Limb (tissue), 2 donors: ENCODE measurements at regions not wholly inside any gene's neighbourhood (a gene's known extent, or its start where the extent isn't known, plus 50 kb on each side); places are given as distances from the start of the nearest gene placed in this dataset.

Source experiments
- DNase-seq, 2 donors: peaks; one replicate each; pipeline ENCODE4 v3.0.0-alpha.2; 2016; ENCODE audit errors: extremely low spot score in 2 of 2

- DNase-seq = no peak
These were observed 147.5 kb downstream of the ERMARD start for GRCh38 chr6:169898788-169899480.

DNA sequence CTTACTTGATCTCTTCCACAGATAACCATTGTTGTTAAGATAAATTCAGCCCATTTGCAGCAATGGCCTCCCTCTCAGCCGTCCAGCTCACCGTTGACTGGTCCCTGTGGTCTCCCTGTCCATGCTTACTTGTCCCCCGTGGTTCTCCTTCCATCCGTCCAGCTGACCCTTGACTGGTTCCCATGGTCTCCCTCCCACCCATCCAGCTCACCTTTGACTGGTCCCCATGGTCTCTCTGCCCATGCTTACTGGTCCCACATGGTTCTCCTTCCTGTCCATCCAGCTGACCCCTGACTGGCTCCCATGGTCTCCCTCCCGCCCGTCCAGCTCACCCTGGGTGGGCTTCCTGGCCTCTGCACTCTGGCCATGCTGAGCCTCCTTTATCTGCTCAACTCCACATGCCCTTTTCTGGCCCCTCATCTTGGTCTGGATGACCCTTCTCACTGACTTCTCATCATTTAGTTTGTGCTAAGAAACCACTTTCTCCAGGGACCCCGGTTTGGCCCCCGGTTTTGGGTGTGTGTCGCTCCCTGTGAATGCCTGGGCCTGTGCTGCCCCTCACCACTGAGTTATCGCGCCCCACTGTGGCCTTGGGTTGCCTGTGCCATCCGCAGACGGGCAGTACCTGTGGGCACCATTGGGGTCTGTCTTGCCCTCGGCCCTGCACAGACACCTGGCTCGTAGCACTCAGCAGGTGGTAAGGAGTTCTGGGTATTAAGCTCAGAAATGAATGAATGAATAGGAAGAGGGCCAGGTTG is 146.4 kb downstream of the ERMARD start:
- no peak for DNase-seq

DNA sequence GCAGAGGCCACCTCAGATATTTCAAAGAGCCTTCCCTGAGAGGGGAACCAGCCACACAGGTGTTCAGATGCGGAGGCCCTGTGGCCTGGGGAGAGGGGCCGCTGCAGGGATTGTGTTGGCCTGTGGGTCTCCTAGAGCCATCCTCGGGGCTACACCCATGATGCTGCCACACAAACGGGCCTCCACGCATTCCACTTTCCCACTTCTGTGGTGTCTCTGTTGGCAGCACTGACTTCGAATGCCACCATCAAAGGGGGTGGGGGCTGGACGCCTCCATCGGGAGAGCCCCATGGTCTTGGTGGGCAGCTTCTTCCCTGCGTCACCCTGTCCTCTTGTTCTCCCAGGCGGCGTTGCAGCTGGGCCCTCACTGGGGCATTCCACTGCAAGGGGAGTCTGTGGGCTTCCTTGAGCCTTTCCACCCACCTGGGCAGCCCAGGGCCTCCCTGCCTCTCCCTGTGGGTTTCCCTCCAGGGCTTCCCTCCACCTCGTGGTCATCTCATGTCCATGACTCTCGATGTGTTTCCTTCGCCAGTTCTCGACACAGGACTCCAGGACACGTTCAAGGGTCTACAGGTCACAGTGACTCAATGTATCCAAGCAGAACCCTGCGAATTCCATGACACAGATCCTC is 145.5 kb downstream of the ERMARD start:
- DNase-seq = no peak

- DNase-seq = no peak
These were observed 144.7 kb downstream of the ERMARD start for GRCh38 chr6:169895926-169896761.

DNA sequence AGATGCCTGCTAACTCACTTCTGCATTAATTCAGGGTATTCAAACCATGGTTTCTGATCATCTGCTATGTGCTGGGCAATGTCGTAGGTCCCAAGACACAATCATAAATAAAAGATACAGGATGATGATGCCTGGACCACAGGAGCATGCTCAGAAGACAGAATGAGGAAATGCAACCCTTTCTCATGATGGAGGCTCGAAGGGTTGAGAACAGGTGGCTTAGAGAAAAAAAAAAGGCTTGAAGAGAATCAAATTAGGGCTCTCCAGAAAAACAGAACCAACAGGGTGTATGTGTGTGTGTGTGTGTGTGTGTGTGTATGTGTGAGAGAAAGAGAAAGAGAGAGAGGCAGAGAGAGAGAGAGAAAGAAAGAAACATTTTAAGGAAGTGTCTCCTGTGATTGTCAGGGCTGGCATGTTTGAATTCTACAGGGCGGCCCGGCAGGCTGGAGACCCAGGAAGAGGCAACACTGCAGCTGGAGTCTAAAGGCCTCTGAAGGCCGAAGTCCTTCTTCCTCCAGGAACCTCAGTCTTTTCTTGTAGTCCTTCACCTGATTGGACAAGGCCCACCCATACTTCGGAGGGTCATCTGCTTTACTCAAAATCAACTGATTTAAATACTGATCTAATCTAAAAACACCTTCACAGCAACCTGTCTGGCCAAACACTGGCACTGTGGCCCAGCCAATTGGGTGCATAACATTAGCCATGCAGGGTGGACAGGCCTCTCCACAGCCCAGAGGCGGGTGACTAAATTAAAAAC is 143.8 kb downstream of the ERMARD start:
- no peak for DNase-seq

DNA sequence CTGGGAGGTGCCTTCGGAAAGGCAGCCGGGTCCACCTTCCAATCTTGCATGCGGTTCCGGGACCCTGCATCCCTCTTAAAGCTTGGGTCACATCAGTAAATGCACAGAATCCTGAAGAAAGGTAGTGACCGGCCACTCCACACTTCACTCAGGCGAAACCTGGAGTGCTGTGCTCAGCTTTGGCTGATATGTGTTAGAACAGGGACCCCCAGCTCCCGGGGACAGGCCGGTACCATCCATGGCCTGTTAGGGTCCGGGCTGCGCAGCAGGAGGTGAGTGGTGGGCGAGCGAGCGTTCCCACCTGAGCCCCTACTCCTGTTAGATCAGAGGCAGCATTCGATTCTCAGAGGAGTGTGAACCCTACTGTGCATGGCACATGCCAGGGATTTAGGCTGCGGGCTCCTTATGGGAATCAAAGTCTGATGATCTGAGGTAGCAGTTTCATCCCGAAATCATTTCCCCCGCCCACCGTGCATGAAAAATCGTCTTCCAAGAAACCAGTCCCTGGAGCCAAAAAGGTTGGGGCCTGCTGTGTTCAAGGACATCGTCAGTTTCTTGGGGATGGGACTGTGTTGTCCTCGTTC is 143.0 kb downstream of the ERMARD start:
- DNase-seq = no peak

GRCh38 chr6:169893624-169894023 is 142.2 kb downstream of the ERMARD start:
- no peak for DNase-seq

GRCh38 chr6:169891846-169892245 is 140.4 kb downstream of the ERMARD start:
- DNase-seq = no peak

GRCh38 chr6:169891421-169891820 is 140.0 kb downstream of the ERMARD start:
- DNase-seq = no peak

- no peak for DNase-seq
These were observed 139.5 kb downstream of the ERMARD start for GRCh38 chr6:169890901-169891300.

GRCh38 chr6:169890049-169890448 is 138.6 kb downstream of the ERMARD start:
- no peak for DNase-seq

DNA sequence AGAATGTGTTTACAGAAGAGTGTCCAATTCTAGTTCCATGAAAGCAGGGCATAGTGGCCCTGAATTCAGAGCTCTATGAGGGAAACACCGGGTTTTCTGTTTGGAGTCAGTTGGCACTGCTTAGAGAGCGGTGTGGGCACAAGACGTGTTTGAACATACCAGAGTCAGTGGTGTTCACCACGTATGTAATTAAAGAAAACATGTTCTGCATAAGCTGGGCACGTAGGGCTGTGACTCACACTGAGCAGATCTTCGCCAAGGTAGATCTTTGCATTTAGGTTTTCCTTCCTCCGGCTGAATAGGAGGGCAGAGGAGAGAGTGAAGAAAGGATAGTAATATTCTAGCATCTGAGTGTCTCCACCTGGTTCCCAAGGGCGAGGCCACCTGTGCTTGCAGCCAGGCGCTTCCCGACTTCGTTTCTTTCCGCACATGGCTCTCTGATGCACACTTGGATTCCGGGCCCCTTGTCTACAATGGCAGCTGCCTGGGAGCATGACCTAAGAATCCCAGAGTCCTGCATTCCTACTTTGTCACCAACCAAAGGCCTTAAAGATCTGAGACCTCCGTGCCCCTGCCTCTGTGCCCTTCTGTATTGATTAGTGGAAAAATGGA is 136.2 kb downstream of the ERMARD start:
- no peak for DNase-seq

- DNase-seq = no peak
These were observed 135.3 kb downstream of the ERMARD start for GRCh38 chr6:169886631-169887227.

DNA sequence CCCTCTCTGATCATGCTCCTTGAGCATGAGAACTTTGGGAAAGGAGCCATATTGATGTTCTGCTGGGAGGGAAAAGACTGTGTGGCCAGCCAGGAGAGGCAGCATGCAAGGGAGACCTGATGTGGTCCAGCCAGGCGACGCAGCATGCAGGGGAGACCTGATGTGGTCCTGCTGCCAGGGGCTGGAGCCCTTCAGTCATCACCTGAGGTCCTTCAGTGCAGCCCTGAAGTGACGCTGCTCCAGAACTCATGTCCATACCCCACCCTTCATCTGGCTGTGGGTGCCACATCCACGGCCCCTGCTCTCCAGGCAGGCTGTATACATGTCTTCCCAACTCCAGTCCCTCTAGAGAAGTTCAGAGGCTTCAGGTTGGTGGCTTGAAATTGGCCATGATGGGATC is 134.4 kb downstream of the ERMARD start:
- DNase-seq = no peak

- no peak for DNase-seq
These were observed 133.7 kb downstream of the ERMARD start for GRCh38 chr6:169885131-169885530.

DNA sequence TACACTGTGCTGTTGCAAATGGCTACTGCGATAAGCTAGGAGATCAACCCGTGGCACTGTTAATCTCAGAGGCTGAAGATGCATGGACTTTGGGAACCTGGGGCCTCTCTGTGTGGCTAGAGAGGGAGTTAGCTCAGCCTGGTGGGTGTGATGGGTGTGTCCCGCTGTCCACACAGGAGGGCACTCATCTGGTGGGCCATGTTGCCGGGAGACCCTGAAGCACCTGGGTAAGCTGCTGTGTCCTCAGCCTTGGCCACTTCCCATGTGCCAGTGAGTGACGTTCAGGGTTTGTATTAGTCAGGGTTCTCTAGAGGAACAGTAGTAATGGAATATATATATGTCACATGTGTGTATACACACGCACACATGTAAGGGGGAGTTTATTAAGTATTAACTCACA is 132.7 kb downstream of the ERMARD start:
- no peak for DNase-seq

GRCh38 chr6:169883316-169883715 is 131.9 kb downstream of the ERMARD start:
- no peak for DNase-seq

DNA sequence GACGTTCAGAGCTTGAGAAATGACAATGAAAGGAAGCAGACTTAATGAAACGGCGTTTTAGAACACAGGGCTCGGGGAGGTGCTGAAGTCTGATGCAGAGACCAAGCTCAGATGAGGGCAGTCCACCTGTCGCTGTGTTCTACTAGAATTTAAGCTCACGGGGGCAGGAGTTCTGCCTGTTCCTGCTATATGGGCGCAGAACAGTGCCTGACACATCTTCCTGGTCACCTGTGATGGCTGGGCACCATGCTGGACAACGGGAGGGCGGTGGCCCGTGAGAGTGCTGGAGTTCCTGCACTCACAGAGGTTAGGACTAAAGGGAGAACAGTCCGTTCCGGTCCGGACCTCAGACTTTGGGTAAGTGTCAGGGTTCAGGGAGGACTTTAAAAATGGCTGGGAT is 130.6 kb downstream of the ERMARD start:
- no peak for DNase-seq

GRCh38 chr6:169881398-169881797 is 130.0 kb downstream of the ERMARD start:
- DNase-seq = no peak

DNA sequence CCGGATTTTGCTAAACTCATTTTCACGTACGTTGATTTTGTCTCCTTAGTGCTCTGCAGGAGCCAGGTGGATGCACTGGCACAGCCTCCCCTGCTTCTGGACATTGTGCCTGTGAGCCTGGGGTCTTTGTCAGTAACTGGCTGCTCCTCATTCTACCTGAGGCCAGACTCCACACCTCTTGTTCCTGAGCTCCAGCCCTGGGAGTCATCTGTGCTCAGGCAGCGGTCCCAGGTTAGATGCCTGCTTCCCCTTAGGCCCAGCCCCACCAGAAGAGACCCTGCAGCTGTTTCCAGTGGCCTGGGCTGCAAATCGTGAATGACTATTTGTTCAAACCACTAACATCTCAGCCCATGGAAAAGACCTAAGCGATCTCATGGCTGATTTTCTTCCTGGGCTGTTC is 129.1 kb downstream of the ERMARD start:
- DNase-seq = no peak
